Fibroblast of skin of back (primary cell): ENCODE measurements at regions not wholly inside any gene's neighbourhood (a gene's known extent, or its start where the extent isn't known, plus 50 kb on each side); places are given as distances from the start of the nearest gene placed in this dataset.
"Not testable (repeated sequence)": the region's sequence is repeated elsewhere in the genome, so short reads cannot be mapped to it uniquely, and the experiment has no call there.

Source experiments
- DNase-seq: peaks from one replicate; pipeline ENCODE4 v3.0.0-alpha.2; 2013

- DNase-seq, result no peak
Observed at GRCh38 chr12:94856324-94856723, 147.2 kb downstream of the NDUFA12 start.

GRCh38 chr12:94855853-94856252 lies 147.6 kb downstream of the NDUFA12 start:
- no peak for DNase-seq

- DNase-seq, result peak; percentile 19
Observed at GRCh38 chr12:94851396-94852028, 152.0 kb downstream of the NDUFA12 start.

- no peak for DNase-seq
Observed at GRCh38 chr12:94849411-94849976, 154.0 kb downstream of the NDUFA12 start.

GRCh38 chr12:94848966-94849365 lies 154.5 kb downstream of the NDUFA12 start:
- no peak for DNase-seq

GRCh38 chr12:94845110-94845509 lies 158.4 kb downstream of the NDUFA12 start:
- DNase-seq, result no peak

- DNase-seq, result no peak
Observed at GRCh38 chr12:94844452-94844851, 159.0 kb downstream of the NDUFA12 start.

- DNase-seq, result no peak
Observed at GRCh38 chr12:94841904-94842610, 161.4 kb downstream of the NDUFA12 start.

GRCh38 chr12:94841177-94841576 lies 162.3 kb downstream of the NDUFA12 start:
- no peak for DNase-seq

- no peak for DNase-seq
Observed at GRCh38 chr12:94839347-94839746, 164.2 kb downstream of the NDUFA12 start.

GRCh38 chr12:94836952-94837670 lies 166.4 kb downstream of the NDUFA12 start:
- peak; percentile 17 for DNase-seq

- no peak for DNase-seq
Observed at GRCh38 chr12:94834036-94834625, 169.4 kb downstream of the NDUFA12 start.

- peak; percentile 51 for DNase-seq
Observed at GRCh38 chr12:94832780-94833681, 170.5 kb downstream of the NDUFA12 start.

- DNase-seq, result no peak
Observed at GRCh38 chr12:94832105-94832504, 171.4 kb downstream of the NDUFA12 start.

- DNase-seq, result no peak
Observed at GRCh38 chr12:94831081-94831751, 172.3 kb downstream of the NDUFA12 start.

GRCh38 chr12:94829552-94829951 lies 173.9 kb downstream of the NDUFA12 start:
- no peak for DNase-seq

- DNase-seq, result no peak
Observed at GRCh38 chr12:94819011-94819410, 168.7 kb upstream of the TMCC3 start.

GRCh38 chr12:94817695-94818075 lies 167.3 kb upstream of the TMCC3 start:
- no peak for DNase-seq

GRCh38 chr12:94817201-94817600 lies 166.8 kb upstream of the TMCC3 start:
- not testable (repeated sequence) for DNase-seq

- not testable (repeated sequence) for DNase-seq
Observed at GRCh38 chr12:94816746-94817145, 166.4 kb upstream of the TMCC3 start.

- no peak for DNase-seq
Observed at GRCh38 chr12:94815958-94816357, 165.6 kb upstream of the TMCC3 start.
